ENCODE measurements at regions not wholly inside any gene's neighbourhood (a gene's known extent, or its start where the extent isn't known, plus 50 kb on each side); places are given as distances from the start of the nearest gene placed in this dataset.

DNA sequence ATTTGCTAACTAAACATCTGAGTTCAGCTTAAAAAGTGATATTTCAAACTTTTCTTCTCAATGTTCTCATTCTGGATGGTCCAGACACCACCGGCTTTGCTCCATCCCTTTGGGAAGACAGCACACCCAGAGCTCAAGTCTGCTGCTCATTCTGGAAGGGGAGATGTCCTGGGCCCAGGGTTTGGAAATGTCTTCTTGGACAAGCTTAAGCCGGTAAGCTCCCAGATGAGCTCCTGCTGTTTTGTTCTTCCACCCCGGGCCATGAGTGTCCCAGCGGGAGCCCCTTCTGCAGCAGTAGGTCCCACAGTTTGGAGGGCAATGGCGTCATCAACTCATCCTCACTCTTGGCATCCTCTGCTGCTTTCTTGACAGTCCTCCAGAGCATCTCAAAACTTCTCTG lies 105.2 kb downstream of the TMEM100 start:
- ChIA-PET POLR2A (no interaction called here), CTCF (interaction anchor here (1.1 to 3.2 kb wide), 2 partner anchors 15 to 29 kb away, joined by 3 to 9 read pairs; no protein-coding TSS in a partner anchor)
- TF ChIP-seq, protein P1, sequence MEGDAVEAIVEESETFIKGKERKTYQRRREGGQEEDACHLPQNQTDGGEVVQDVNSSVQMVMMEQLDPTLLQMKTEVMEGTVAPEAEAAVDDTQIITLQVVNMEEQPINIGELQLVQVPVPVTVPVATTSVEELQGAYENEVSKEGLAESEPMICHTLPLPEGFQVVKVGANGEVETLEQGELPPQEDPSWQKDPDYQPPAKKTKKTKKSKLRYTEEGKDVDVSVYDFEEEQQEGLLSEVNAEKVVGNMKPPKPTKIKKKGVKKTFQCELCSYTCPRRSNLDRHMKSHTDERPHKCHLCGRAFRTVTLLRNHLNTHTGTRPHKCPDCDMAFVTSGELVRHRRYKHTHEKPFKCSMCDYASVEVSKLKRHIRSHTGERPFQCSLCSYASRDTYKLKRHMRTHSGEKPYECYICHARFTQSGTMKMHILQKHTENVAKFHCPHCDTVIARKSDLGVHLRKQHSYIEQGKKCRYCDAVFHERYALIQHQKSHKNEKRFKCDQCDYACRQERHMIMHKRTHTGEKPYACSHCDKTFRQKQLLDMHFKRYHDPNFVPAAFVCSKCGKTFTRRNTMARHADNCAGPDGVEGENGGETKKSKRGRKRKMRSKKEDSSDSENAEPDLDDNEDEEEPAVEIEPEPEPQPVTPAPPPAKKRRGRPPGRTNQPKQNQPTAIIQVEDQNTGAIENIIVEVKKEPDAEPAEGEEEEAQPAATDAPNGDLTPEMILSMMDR (IDR thresholded peaks at IDR 0.05; ENCODE audit: control extremely low read depth, extremely low read depth, low read depth, missing control alignments): no peak
- DNase-seq (ENCODE audit: extremely low spot score): no peak

DNA sequence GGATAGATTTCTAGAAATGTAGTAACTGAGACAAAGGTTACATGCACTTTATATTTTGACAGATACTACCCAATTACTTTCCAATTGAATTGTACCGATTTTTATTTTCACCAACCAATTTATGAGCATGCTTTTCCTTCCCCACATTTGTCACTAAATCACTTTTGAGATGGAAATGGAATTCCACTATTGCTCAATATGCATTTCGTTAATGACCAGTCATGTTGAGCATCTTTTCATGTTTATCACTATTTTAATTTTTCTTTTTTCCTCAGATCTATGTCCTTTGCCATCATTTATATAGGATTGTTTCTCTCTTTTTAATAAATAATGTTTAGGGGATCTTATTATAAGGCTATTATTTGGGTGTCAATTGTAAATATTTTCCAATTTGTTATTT lies 102.8 kb upstream of the SMIM36 start:
- ChIA-PET POLR2A (no interaction called here), CTCF (interaction anchor here (1.4 kb wide), 1 partner anchor 12 kb away, joined by 3 read pairs; no protein-coding TSS in a partner anchor)
- TF ChIP-seq, protein P1 (IDR thresholded peaks at IDR 0.05; ENCODE audit: control extremely low read depth, extremely low read depth, low read depth, missing control alignments): no peak
- no peak for DNase-seq (ENCODE audit: extremely low spot score)

DNA sequence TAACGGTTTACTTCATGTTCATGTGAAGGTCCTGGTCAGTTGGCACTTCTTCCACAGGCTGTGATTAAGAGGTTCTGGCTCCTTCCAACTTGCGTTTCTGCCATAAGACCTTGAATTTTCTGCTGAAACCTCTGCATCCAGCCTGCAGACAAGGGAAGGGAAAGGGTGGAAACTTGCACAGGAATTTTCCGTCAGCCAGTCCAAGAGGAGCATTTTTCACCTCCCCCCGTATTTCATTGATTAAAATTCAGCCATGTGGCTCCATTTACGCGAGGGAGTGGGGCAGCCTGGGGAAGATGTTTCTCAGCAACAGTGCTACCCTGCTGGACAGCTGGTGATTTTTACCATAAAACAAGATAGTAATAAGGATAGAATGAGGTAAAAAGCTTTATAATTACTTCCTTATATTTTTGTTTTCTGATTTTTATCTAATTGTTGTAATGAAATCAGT lies 101.5 kb upstream of the SMIM36 start:
- CTCF ChIA-PET: interaction anchor here (1.5 to 1.6 kb wide), 2 partner anchors 11 to 13 kb away, joined by 3 to 5 read pairs; no protein-coding TSS in a partner anchor
- POLR2A ChIA-PET: no interaction called here
- DNase-seq (ENCODE audit: extremely low spot score): no peak
- TF ChIP-seq, protein P1 (IDR thresholded peaks at IDR 0.05; ENCODE audit: control extremely low read depth, extremely low read depth, low read depth, missing control alignments): no peak

DNA sequence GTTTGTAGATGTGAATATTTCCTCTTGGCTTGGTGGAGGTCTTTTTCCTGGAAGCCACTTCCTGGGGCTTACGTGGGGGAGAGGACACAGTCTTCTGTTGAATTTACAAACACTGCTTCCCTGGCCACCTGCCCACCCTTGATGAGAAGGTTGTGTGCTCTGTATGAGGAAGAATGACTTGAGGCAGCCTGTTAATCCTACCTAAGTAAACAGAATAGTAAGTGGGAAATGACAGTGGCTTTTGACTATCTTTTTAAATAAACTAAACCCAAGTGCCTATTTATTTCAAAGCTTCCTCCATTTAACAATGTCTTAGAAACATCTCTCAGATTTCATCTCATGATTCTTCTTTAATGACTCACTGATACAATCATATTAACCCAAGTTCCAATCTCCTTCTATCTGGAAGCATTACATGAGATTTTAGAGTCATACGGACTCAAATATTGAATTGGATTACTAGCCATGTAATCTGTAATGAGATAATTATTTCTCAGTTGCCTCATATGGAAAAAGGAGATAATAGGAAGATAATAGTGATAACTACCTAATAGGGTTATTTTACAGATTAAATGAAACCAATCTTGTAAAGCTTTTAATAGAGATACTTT lies 96.6 kb upstream of the SMIM36 start:
- ChIA-PET POLR2A (interaction anchor here (0.6 kb wide), 1 partner anchor 1089 kb away, joined by 5 read pairs; no protein-coding TSS in a partner anchor), CTCF (interaction anchor here (1.6 to 8.6 kb wide), 2 partner anchors 11 to 82 kb away, joined by 3 to 119 read pairs; no protein-coding TSS in a partner anchor)
- TF ChIP-seq, protein P1 (IDR thresholded peaks at IDR 0.05; ENCODE audit: control extremely low read depth, extremely low read depth, low read depth, missing control alignments): no peak
- DNase-seq (ENCODE audit: extremely low spot score): no peak

DNA sequence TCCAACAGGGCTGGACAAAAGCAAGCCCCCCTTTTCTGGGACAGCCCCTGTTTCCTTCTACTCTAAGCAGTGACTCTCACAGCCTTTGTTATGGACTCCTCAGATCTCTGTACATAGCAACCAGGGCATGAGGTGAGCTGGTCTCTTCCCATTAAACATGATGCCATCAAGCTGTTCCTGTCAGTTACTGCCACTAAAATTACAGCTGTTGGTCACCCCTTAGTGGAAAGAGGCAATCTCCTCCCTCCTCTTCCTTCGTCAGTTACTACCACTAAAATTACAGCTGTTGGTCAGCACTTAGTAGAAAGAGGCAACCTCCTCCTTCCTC lies 95.2 kb upstream of the SMIM36 start:
- TF ChIP-seq, protein P1 (IDR thresholded peaks at IDR 0.05; ENCODE audit: control extremely low read depth, extremely low read depth, low read depth, missing control alignments): no peak
- POLR2A ChIA-PET: no interaction called here
- DNase-seq (ENCODE audit: extremely low spot score): no peak
- CTCF ChIA-PET: interaction anchor here (1.0 to 8.6 kb wide), 4 partner anchors 9 to 95 kb away, joined by 3 to 119 read pairs (median 4); partner anchors contain the start of gene SMIM36

DNA sequence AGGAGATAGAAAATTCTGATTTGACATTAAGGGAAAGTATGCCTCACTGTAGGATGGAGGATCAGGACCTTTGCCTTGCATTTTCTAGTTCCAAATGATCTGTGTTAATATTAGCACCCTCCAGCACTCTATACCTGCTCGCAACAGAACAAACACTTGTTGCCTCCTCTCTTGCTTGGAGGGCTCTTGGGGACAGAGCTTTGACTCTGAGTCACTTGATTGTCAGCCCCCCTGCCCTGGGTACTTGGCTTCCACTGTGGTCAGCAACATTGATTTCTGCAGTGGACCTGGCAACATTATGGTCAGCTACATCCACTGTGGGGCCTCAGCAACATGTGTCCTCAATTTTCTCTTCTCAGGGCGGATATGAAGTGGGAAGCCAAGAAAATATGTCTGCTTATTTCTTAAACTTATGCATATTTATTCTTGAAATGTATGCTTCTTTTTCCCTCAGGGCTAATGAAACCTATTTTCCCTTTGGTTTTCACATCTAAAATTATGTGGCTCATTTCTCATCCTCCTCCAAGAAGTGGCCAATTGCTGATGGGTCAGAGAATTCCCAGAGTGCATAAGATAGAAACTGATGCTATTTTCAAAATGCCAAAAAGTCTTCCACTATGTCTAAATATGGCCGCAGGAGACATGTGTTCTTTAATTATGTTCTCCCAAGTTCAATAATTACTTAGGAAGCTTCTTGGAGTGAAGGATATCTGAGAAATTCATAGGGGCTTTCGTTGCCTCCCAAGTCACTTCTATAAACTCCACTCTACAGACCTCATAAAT lies 94.6 kb upstream of the SMIM36 start:
- DNase-seq (ENCODE audit: extremely low spot score): no peak
- CTCF ChIA-PET: interaction anchor here (1.1 to 8.6 kb wide), 4 partner anchors 10 to 94 kb away, joined by 3 to 119 read pairs (median 3); partner anchors contain the start of gene SMIM36
- POLR2A ChIA-PET: no interaction called here
- TF ChIP-seq, protein P1 (IDR thresholded peaks at IDR 0.05; ENCODE audit: control extremely low read depth, extremely low read depth, low read depth, missing control alignments): no peak

Data from GM10248 (cell line).